GM19328 (cell line): ENCODE measurements at regions not wholly inside any gene's neighbourhood (a gene's known extent, or its start where the extent isn't known, plus 50 kb on each side); places are given as distances from the start of the nearest gene placed in this dataset.

Source experiments
- ATAC-seq: cut with Tn5 transposase; IDR thresholded peaks from one replicate; pipeline ENCODE4 v1.9.1; 2021; ENCODE audit warnings: mild to moderate bottlenecking, moderate library complexity; ENCODE audit not compliant: unreplicated experiment

GRCh38 chr16:85162478-85163277, 50.4 kb upstream of the CIBAR2 start:
- no peak for ATAC-seq

- no peak for ATAC-seq
Measured at GRCh38 chr16:85163278-85164112, 51.2 kb upstream of the CIBAR2 start.

- no peak for ATAC-seq
Measured at GRCh38 chr16:85164431-85164830, 52.2 kb upstream of the CIBAR2 start.

GRCh38 chr16:85164838-85165516, 52.7 kb upstream of the CIBAR2 start:
- no peak for ATAC-seq

GRCh38 chr16:85165781-85166180, 53.5 kb upstream of the CIBAR2 start:
- ATAC-seq, result no peak

- no peak for ATAC-seq
Measured at GRCh38 chr16:85166281-85166680, 54.0 kb upstream of the CIBAR2 start.

GRCh38 chr16:85166699-85167588, 54.7 kb upstream of the CIBAR2 start:
- ATAC-seq, result no peak

GRCh38 chr16:85167589-85168537, 55.6 kb upstream of the CIBAR2 start:
- no peak for ATAC-seq

- ATAC-seq, result no peak
Measured at GRCh38 chr16:85168732-85169256, 56.5 kb upstream of the CIBAR2 start.

GRCh38 chr16:85169333-85170065, 57.2 kb upstream of the CIBAR2 start:
- ATAC-seq, result no peak

- ATAC-seq, result no peak
Measured at GRCh38 chr16:85170066-85170491, 57.8 kb upstream of the CIBAR2 start.

- no peak for ATAC-seq
Measured at GRCh38 chr16:85170590-85171003, 58.3 kb upstream of the CIBAR2 start.

- no peak for ATAC-seq
Measured at GRCh38 chr16:85171004-85171758, 58.9 kb upstream of the CIBAR2 start.

GRCh38 chr16:85171759-85172454, 59.6 kb upstream of the CIBAR2 start:
- no peak for ATAC-seq

- no peak for ATAC-seq
Measured at GRCh38 chr16:85172455-85173145, 60.3 kb upstream of the CIBAR2 start.

GRCh38 chr16:85173146-85173980, 61.1 kb upstream of the CIBAR2 start:
- ATAC-seq, result no peak
